WTC11 (cell line): ENCODE measurements at regions not wholly inside any gene's neighbourhood (a gene's known extent, or its start where the extent isn't known, plus 50 kb on each side); places are given as distances from the start of the nearest gene placed in this dataset.

Experiments used
- ATAC-seq: fragments of 200-7000 bp; cut with Tn5 transposase; 2 replicates; pipeline ENCODE4 v1.10.0; 2021; ENCODE audit warnings: mild to moderate bottlenecking, moderate library complexity
- CTCF ChIA-PET: fragments of 300-600 bp; sonication (Branson Sonifier 250); formaldehyde crosslinking; loops from one replicate; lab custom pipeline; 2021; ENCODE audit warnings: antibody characterized with exemption; lab: Charles Lee
- POLR2A ChIA-PET: fragments of 350-600 bp; sonication (Branson Sonifier 250); formaldehyde crosslinking; loops from one replicate; lab custom pipeline; 2021; ENCODE audit warnings: antibody characterized with exemption; lab: Charles Lee
- DNase-seq: peaks from one replicate; pipeline ENCODE4 v3.0.0; 2021; ENCODE audit warnings: low spot score
- H3K27ac Mint-ChIP-seq: 2 replicates; pipeline ENCODE4 v1.8.0; 2021; ENCODE audit warnings: mixed read lengths
- H3K27me3 Mint-ChIP-seq: 2 replicates; pipeline ENCODE4 v1.8.0; 2021; ENCODE audit warnings: low read depth, mild to moderate bottlenecking, moderate library complexity, mixed read lengths
- H3K36me3 Mint-ChIP-seq: 2 replicates; pipeline ENCODE4 v1.8.0; 2021; ENCODE audit warnings: mixed read lengths
- H3K4me1 Mint-ChIP-seq: 2 replicates; pipeline ENCODE4 v1.8.0; 2022; ENCODE audit warnings: mixed read lengths
- H3K4me3 Mint-ChIP-seq: 2 replicates; pipeline ENCODE4 v1.8.0; 2021; ENCODE audit warnings: mild to moderate bottlenecking, moderate library complexity, mixed read lengths
- H3K9me3 Mint-ChIP-seq: 2 replicates; pipeline ENCODE4 v1.8.0; 2021; ENCODE audit warnings: mixed read lengths
- ATF1 ChIP-seq: sonication (generic); formaldehyde crosslinking; IDR thresholded peaks from 2 replicates; pipeline ENCODE4 v1.8.1; 2023; ENCODE audit warnings: mild to moderate bottlenecking, moderate library complexity, missing genetic modification reagents
- CREM ChIP-seq: sonication (generic); formaldehyde crosslinking; IDR thresholded peaks from 2 replicates; pipeline ENCODE4 v1.8.1; 2022; ENCODE audit warnings: mild to moderate bottlenecking, missing genetic modification reagents, moderate library complexity
- ESRRA ChIP-seq: sonication (generic); formaldehyde crosslinking; IDR thresholded peaks from 2 replicates; pipeline ENCODE4 v1.8.1; 2022; ENCODE audit warnings: mild to moderate bottlenecking, missing genetic modification reagents, borderline replicate concordance
- FOXP1 ChIP-seq: sonication (generic); formaldehyde crosslinking; IDR thresholded peaks from 2 replicates; pipeline ENCODE4 v1.8.0; 2022; ENCODE audit warnings: missing genetic modification reagents, mild to moderate bottlenecking, moderate library complexity, borderline replicate concordance
- IRF2 ChIP-seq: sonication (generic); formaldehyde crosslinking; IDR thresholded peaks from 2 replicates; pipeline ENCODE4 v1.8.0; 2022; ENCODE audit warnings: low read depth, missing genetic modification reagents, borderline replicate concordance
- MYBL2 ChIP-seq: sonication (generic); formaldehyde crosslinking; IDR thresholded peaks from 2 replicates; pipeline ENCODE4 v1.8.1; 2023; ENCODE audit warnings: mild to moderate bottlenecking, moderate library complexity, missing genetic modification reagents
- NFE2L1 ChIP-seq: sonication (generic); formaldehyde crosslinking; IDR thresholded peaks from 2 replicates; pipeline ENCODE4 v1.8.1; 2023; ENCODE audit warnings: missing genetic modification reagents
- NFYB ChIP-seq: sonication (generic); formaldehyde crosslinking; conservative IDR thresholded peaks from 2 replicates; pipeline ENCODE4 v1.8.0; 2022; ENCODE audit warnings: low read depth, missing genetic modification reagents
- ZNF232 ChIP-seq: sonication (generic); formaldehyde crosslinking; IDR thresholded peaks from 2 replicates; pipeline ENCODE4 v1.8.0; 2022; ENCODE audit warnings: mild to moderate bottlenecking, missing genetic modification reagents
- ZNF263 ChIP-seq: sonication (generic); formaldehyde crosslinking; IDR thresholded peaks from 2 replicates; pipeline ENCODE4 v1.8.1; 2022; ENCODE audit warnings: low read depth, mild to moderate bottlenecking, moderate library complexity, missing genetic modification reagents
- ZNF423 ChIP-seq: fragments of 250-450 bp; sonication (Bioruptor Pico); IDR thresholded peaks from 2 replicates; pipeline ENCODE4 v2.1.2; 2022; ENCODE audit warnings: mild to moderate bottlenecking, moderate library complexity
- TF ChIP-seq, protein P1 (sequence below): sonication (generic); formaldehyde crosslinking; IDR thresholded peaks from 2 replicates; pipeline ENCODE4 v1.8.0; 2023; ENCODE audit warnings: mild to moderate bottlenecking, missing genetic modification reagents
- TF ChIP-seq, protein P2 (sequence below): sonication (generic); formaldehyde crosslinking; IDR thresholded peaks from 2 replicates; pipeline ENCODE4 v1.8.0; 2023; ENCODE audit warnings: missing genetic modification reagents, mild to moderate bottlenecking, borderline replicate concordance
- TF ChIP-seq, protein P3 (sequence below): sonication (generic); formaldehyde crosslinking; conservative IDR thresholded peaks from 2 replicates; pipeline ENCODE4 v1.8.1; 2023; ENCODE audit warnings: mild to moderate bottlenecking, low read depth, missing genetic modification reagents, moderate library complexity
- TF ChIP-seq, protein P4 (sequence below): fragments of 250-450 bp; sonication (Bioruptor Pico); IDR thresholded peaks from 2 replicates; pipeline ENCODE4 v1.9.0; 2021; ENCODE audit warnings: mild to moderate bottlenecking, borderline replicate concordance
- TF ChIP-seq, protein P5 (sequence below): fragments of 250-450 bp; sonication (Bioruptor Pico); IDR thresholded peaks from 2 replicates; pipeline ENCODE4 v1.9.0; 2021; ENCODE audit warnings: mild to moderate bottlenecking

DNA sequence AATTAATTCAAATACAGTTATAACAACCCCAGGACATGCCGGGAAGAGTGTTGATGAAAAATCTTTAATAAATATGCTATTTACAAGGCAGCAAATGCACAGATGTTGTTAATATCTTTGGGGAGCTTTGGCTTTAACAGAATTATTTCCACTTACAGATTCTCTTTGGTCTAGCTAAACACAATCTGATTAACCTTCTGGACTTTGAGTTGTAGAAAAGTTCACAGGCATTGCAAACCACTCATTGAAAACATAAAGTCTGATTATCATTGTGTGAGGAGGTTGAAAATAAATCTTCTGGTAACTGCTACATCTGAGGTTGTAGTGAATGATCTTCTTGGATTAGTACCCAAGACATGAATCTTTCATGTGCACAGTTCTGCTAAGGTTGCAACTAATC, 255.6 kb downstream of the LHFPL1 start:
- ATAC-seq, result no peak
- CTCF ChIA-PET, result no interaction called here
- no peak overlapping the region for H3K4me3 Mint-ChIP-seq
- TF ChIP-seq ZNF232 (CRISPR knock-in tag) (no peak), ZNF423 (CRISPR knock-in tag) (no peak), ESRRA (CRISPR knock-in tag) (no peak), CREM (CRISPR knock-in tag) (no peak)
- TF ChIP-seq, protein P1, sequence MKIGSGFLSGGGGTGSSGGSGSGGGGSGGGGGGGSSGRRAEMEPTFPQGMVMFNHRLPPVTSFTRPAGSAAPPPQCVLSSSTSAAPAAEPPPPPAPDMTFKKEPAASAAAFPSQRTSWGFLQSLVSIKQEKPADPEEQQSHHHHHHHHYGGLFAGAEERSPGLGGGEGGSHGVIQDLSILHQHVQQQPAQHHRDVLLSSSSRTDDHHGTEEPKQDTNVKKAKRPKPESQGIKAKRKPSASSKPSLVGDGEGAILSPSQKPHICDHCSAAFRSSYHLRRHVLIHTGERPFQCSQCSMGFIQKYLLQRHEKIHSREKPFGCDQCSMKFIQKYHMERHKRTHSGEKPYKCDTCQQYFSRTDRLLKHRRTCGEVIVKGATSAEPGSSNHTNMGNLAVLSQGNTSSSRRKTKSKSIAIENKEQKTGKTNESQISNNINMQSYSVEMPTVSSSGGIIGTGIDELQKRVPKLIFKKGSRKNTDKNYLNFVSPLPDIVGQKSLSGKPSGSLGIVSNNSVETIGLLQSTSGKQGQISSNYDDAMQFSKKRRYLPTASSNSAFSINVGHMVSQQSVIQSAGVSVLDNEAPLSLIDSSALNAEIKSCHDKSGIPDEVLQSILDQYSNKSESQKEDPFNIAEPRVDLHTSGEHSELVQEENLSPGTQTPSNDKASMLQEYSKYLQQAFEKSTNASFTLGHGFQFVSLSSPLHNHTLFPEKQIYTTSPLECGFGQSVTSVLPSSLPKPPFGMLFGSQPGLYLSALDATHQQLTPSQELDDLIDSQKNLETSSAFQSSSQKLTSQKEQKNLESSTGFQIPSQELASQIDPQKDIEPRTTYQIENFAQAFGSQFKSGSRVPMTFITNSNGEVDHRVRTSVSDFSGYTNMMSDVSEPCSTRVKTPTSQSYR, result no peak
- TF ChIP-seq, protein P2, sequence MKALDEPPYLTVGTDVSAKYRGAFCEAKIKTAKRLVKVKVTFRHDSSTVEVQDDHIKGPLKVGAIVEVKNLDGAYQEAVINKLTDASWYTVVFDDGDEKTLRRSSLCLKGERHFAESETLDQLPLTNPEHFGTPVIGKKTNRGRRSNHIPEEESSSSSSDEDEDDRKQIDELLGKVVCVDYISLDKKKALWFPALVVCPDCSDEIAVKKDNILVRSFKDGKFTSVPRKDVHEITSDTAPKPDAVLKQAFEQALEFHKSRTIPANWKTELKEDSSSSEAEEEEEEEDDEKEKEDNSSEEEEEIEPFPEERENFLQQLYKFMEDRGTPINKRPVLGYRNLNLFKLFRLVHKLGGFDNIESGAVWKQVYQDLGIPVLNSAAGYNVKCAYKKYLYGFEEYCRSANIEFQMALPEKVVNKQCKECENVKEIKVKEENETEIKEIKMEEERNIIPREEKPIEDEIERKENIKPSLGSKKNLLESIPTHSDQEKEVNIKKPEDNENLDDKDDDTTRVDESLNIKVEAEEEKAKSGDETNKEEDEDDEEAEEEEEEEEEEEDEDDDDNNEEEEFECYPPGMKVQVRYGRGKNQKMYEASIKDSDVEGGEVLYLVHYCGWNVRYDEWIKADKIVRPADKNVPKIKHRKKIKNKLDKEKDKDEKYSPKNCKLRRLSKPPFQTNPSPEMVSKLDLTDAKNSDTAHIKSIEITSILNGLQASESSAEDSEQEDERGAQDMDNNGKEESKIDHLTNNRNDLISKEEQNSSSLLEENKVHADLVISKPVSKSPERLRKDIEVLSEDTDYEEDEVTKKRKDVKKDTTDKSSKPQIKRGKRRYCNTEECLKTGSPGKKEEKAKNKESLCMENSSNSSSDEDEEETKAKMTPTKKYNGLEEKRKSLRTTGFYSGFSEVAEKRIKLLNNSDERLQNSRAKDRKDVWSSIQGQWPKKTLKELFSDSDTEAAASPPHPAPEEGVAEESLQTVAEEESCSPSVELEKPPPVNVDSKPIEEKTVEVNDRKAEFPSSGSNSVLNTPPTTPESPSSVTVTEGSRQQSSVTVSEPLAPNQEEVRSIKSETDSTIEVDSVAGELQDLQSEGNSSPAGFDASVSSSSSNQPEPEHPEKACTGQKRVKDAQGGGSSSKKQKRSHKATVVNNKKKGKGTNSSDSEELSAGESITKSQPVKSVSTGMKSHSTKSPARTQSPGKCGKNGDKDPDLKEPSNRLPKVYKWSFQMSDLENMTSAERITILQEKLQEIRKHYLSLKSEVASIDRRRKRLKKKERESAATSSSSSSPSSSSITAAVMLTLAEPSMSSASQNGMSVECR (CRISPR knock-in tag), result no peak
- TF ChIP-seq, all 79 proteins: peak for 0
- DNase-seq, result no peak
- no peaks in the 10 kb centered on the region for H3K9me3 Mint-ChIP-seq
- H3K27me3 Mint-ChIP-seq, result no peaks in the 10 kb centered on the region; the same call in 1 of the 2 replicates
- H3K4me1 Mint-ChIP-seq, result no peaks in the 10 kb centered on the region
- POLR2A ChIA-PET, result no interaction called here
- H3K27ac Mint-ChIP-seq, result no peak overlapping the region
- H3K36me3 Mint-ChIP-seq, result no peaks in the 10 kb centered on the region

DNA sequence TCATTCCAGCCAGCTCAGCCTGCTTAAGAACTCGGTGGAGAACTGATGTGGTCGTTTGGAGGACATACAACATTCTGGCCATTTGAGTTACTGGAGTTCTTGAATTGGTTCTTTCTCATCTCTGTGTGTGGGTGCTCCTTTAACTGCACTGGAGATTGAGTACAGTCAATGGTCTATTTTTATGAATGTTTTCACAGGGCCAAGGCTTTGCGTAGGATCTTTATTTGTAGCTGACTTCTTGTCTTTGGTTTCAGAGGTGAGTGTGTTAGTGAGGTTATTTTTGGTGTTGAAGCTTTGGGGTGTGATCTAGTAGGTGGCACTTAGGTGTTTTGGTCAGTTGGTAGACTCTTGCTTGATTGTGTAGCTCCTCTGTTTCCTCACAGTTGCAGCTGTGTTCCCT, 288.4 kb downstream of the LHFPL1 start:
- DNase-seq, result no peak
- Mint-ChIP-seq H3K36me3 (no peaks in the 10 kb centered on the region), H3K9me3 (no peaks in the 10 kb centered on the region), H3K27me3 (no peaks in the 10 kb centered on the region), H3K4me3 (no peak overlapping the region), H3K27ac (no peak overlapping the region), H3K4me1 (no peaks in the 10 kb centered on the region)
- ATAC-seq, result no peak
- ChIA-PET POLR2A (no interaction called here), CTCF (no interaction called here)
- TF ChIP-seq NFYB (CRISPR knock-in tag), result no peak
- TF ChIP-seq, protein P3, sequence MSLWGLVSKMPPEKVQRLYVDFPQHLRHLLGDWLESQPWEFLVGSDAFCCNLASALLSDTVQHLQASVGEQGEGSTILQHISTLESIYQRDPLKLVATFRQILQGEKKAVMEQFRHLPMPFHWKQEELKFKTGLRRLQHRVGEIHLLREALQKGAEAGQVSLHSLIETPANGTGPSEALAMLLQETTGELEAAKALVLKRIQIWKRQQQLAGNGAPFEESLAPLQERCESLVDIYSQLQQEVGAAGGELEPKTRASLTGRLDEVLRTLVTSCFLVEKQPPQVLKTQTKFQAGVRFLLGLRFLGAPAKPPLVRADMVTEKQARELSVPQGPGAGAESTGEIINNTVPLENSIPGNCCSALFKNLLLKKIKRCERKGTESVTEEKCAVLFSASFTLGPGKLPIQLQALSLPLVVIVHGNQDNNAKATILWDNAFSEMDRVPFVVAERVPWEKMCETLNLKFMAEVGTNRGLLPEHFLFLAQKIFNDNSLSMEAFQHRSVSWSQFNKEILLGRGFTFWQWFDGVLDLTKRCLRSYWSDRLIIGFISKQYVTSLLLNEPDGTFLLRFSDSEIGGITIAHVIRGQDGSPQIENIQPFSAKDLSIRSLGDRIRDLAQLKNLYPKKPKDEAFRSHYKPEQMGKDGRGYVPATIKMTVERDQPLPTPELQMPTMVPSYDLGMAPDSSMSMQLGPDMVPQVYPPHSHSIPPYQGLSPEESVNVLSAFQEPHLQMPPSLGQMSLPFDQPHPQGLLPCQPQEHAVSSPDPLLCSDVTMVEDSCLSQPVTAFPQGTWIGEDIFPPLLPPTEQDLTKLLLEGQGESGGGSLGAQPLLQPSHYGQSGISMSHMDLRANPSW, result no peak
- TF ChIP-seq, protein P4, sequence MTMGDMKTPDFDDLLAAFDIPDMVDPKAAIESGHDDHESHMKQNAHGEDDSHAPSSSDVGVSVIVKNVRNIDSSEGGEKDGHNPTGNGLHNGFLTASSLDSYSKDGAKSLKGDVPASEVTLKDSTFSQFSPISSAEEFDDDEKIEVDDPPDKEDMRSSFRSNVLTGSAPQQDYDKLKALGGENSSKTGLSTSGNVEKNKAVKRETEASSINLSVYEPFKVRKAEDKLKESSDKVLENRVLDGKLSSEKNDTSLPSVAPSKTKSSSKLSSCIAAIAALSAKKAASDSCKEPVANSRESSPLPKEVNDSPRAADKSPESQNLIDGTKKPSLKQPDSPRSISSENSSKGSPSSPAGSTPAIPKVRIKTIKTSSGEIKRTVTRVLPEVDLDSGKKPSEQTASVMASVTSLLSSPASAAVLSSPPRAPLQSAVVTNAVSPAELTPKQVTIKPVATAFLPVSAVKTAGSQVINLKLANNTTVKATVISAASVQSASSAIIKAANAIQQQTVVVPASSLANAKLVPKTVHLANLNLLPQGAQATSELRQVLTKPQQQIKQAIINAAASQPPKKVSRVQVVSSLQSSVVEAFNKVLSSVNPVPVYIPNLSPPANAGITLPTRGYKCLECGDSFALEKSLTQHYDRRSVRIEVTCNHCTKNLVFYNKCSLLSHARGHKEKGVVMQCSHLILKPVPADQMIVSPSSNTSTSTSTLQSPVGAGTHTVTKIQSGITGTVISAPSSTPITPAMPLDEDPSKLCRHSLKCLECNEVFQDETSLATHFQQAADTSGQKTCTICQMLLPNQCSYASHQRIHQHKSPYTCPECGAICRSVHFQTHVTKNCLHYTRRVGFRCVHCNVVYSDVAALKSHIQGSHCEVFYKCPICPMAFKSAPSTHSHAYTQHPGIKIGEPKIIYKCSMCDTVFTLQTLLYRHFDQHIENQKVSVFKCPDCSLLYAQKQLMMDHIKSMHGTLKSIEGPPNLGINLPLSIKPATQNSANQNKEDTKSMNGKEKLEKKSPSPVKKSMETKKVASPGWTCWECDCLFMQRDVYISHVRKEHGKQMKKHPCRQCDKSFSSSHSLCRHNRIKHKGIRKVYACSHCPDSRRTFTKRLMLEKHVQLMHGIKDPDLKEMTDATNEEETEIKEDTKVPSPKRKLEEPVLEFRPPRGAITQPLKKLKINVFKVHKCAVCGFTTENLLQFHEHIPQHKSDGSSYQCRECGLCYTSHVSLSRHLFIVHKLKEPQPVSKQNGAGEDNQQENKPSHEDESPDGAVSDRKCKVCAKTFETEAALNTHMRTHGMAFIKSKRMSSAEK (CRISPR knock-in tag), result no peak
- no peak for TF ChIP-seq NFE2L1 (CRISPR knock-in tag)
- TF ChIP-seq, protein P5, sequence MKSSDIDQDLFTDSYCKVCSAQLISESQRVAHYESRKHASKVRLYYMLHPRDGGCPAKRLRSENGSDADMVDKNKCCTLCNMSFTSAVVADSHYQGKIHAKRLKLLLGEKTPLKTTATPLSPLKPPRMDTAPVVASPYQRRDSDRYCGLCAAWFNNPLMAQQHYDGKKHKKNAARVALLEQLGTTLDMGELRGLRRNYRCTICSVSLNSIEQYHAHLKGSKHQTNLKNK (CRISPR knock-in tag), result no peak
- TF ChIP-seq MYBL2, result no peak
- no peak for TF ChIP-seq ZNF263
- no peak for TF ChIP-seq ATF1 (CRISPR knock-in tag)
- TF ChIP-seq, protein P2 (CRISPR knock-in tag), result no peak
- TF ChIP-seq FOXP1 (CRISPR knock-in tag), result no peak
- TF ChIP-seq IRF2, result no peak
